ENCODE measurements at regions not wholly inside any gene's neighbourhood (a gene's known extent, or its start where the extent isn't known, plus 50 kb on each side); places are given as distances from the start of the nearest gene placed in this dataset.

- TF ChIP-seq CTCF (IDR thresholded peaks at IDR 0.05) (no peak), ZFX (IDR thresholded peaks at IDR 0.05; ENCODE audit: borderline replicate concordance) (no peak)
These were observed 871.8 kb downstream of the IPMK start for GRCh38 chr10:57395923-57396322.

All from 22Rv1 (cell line).